Heart left ventricle (tissue), 16 donors: ENCODE measurements at regions not wholly inside any gene's neighbourhood (a gene's known extent, or its start where the extent isn't known, plus 50 kb on each side); places are given as distances from the start of the nearest gene placed in this dataset.
"Not testable (repeated sequence)": the region's sequence is repeated elsewhere in the genome, so short reads cannot be mapped to it uniquely, and the experiment has no call there.

Experiments used
- ATAC-seq, 4 donors: fragments of 200-7000 bp; cut with Tn5 transposase; one replicate each; pipeline ENCODE4 v1.9.1; 2020 to 2022; ENCODE audit warnings: moderate library complexity in 4 of 4, mild to moderate bottlenecking in 3 of 4, moderate number of reproducible peaks in 1 of 4
- DNase-seq, 5 donors: peaks; one replicate each; pipeline ENCODE4 v3.0.0-alpha.2; 2020
- H3K27ac ChIP-seq, 12 donors: fragments of 200-600 bp; sonication (generic) in 4 of 12; one replicate each; pipeline versions ENCODE4 v1.5.0 to v1.8.0; 2016 to 2022; ENCODE audit warnings: mild to moderate bottlenecking in 2 of 12
- H3K27me3 ChIP-seq, 9 donors: fragments of 200-600 bp; sonication (generic) in 2 of 9; one replicate each; pipeline versions ENCODE4 v1.5.1 to v1.8.0; 2016 to 2022; ENCODE audit warnings: mild to moderate bottlenecking in 3 of 9
- H3K36me3 ChIP-seq, 9 donors: fragments of 200-600 bp; sonication (generic) in 2 of 9; one replicate each; pipeline versions ENCODE4 v1.5.0 to v1.8.0; 2018 to 2022; ENCODE audit warnings: mild to moderate bottlenecking in 2 of 9
- H3K4me1 ChIP-seq, 12 donors: fragments of 200-600 bp; sonication (generic) in 4 of 12; one replicate each; pipeline versions ENCODE4 v1.5.0 to v1.8.0; 2016 to 2022; ENCODE audit warnings: mild to moderate bottlenecking in 3 of 12
- H3K4me3 ChIP-seq, 12 donors: fragments of 200-600 bp; sonication (generic) in 4 of 12; one replicate each; pipeline versions ENCODE4 v1.5.0 to v1.8.0; 2017 to 2022; ENCODE audit warnings: mild to moderate bottlenecking in 9 of 12, moderate library complexity in 4 of 12
- H3K9me3 ChIP-seq, 12 donors: fragments of 200-600 bp; sonication (generic) in 4 of 12; one replicate each; pipeline versions ENCODE4 v1.5.0 to v1.8.0; 2016 to 2022; ENCODE audit warnings: mild to moderate bottlenecking in 1 of 12
- POLR2A ChIP-seq, 2 donors: fragments of 450-650 bp; IDR thresholded peaks; one replicate each; pipeline ENCODE4 v1.6.1; 2017; ENCODE audit warnings: antibody characterized with exemption in 2 of 2, mild to moderate bottlenecking in 2 of 2, moderate library complexity in 2 of 2
- WGBS, 4 donors: extraction: QIAGEN DNeasy Blood & Tissue Kit in 2 of 4; methylation state at CpG; one replicate each; pipeline versions ENCODE4 v1.1.5 to v1.1.7; 2013 to 2018; 5-methylcytosine and 5-hydroxymethylcytosine counted together
- intact Hi-C, 10 donors: fragments of 100-400 bp; cut with DNase I; formaldehyde crosslinking; loops; one replicate each; pipeline versions ENCODE4 v1.11.1 to v1.14.2; 2022
- TF ChIP-seq, protein P1 (sequence below), 12 donors: fragments of 200-600 bp; sonication (generic) in 4 of 12; IDR thresholded peaks; one replicate each; pipeline versions ENCODE4 v1.5.0 to v1.8.0; 2018 to 2022; ENCODE audit warnings: antibody characterized with exemption in 12 of 12, mild to moderate bottlenecking in 5 of 12
- donor health status: ischemic (EF 13 %, LVEDD 7.1; RV severe dilation, severe dysfunction).
- donor health status: healthy with polysubstance abuse.
- donor health status: DM: no; HTN: yes; CAD: no.
- donor health status: DM: no; HTN: no; CAD: no.
- donor health status: ischemic (EF 25% LVEDD 6.9; RV normal size, moderate dysfunction).
- donor health status: ischemic (EF 25% LVEDD 5.7; RV mildly dilated, moderate dysfunction).
- donor health status: healthy.
- donor health status: DM: yes; HTN: yes; CAD: no.
- donor health status: ischemic (EF 35%, LVEDD 5.7; RV mildly dilated, moderate dysfunction).
- donor health status: nonischemic (EF 11% LVEDD 7.7; RV severe dilation, severe dysfunction).
- donor health status: DM: yes; HTN: yes; CAD: no.
- donor health status: PGD.
- donor health status: ischemic (EF 29% LVEDD 5.4; RV normal size, mild dysfunction).
- donor health status: nonischemic (EF 23%, LVEDD 6.1; RV moderate dilation, normal function).

GRCh38 chrX:138788771-138789170 is 77.3 kb upstream of the FGF13 start:
- Histone ChIP-seq H3K27ac (no peak overlapping the region), H3K36me3 (no peaks in the 10 kb centered on the region), H3K9me3 (no peaks in the 10 kb centered on the region), H3K4me3 (no peak overlapping the region), H3K27me3 (no peaks in the 10 kb centered on the region), H3K4me1 (no peaks in the 10 kb centered on the region)
- no peak for TF ChIP-seq POLR2A (IDR thresholded peaks at IDR 0.05)
- TF ChIP-seq, protein P1, sequence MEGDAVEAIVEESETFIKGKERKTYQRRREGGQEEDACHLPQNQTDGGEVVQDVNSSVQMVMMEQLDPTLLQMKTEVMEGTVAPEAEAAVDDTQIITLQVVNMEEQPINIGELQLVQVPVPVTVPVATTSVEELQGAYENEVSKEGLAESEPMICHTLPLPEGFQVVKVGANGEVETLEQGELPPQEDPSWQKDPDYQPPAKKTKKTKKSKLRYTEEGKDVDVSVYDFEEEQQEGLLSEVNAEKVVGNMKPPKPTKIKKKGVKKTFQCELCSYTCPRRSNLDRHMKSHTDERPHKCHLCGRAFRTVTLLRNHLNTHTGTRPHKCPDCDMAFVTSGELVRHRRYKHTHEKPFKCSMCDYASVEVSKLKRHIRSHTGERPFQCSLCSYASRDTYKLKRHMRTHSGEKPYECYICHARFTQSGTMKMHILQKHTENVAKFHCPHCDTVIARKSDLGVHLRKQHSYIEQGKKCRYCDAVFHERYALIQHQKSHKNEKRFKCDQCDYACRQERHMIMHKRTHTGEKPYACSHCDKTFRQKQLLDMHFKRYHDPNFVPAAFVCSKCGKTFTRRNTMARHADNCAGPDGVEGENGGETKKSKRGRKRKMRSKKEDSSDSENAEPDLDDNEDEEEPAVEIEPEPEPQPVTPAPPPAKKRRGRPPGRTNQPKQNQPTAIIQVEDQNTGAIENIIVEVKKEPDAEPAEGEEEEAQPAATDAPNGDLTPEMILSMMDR (IDR thresholded peaks at IDR 0.05), result no peak
- intact Hi-C loops, result no loop called here
- ATAC-seq (no peak), DNase-seq (no peak)

GRCh38 chrX:138778576-138778909 is 67.0 kb upstream of the FGF13 start:
- H3K9me3 ChIP-seq, H3K4me1 ChIP-seq, ATAC-seq, H3K27me3 ChIP-seq, H3K27ac ChIP-seq, H3K36me3 ChIP-seq, H3K4me3 ChIP-seq, DNase-seq: not testable (repeated sequence)
- 62 to 72% (median 69%) methylated on average over 9 to 14 of the region's 14 CpGs for WGBS, 4 donors
- intact Hi-C loops, result loop anchor here in 7 of 10 donors (5.0 to 10.0 kb wide), 5 partner anchors 646 to 1196 kb away; no protein-coding TSS in a partner anchor

DNA sequence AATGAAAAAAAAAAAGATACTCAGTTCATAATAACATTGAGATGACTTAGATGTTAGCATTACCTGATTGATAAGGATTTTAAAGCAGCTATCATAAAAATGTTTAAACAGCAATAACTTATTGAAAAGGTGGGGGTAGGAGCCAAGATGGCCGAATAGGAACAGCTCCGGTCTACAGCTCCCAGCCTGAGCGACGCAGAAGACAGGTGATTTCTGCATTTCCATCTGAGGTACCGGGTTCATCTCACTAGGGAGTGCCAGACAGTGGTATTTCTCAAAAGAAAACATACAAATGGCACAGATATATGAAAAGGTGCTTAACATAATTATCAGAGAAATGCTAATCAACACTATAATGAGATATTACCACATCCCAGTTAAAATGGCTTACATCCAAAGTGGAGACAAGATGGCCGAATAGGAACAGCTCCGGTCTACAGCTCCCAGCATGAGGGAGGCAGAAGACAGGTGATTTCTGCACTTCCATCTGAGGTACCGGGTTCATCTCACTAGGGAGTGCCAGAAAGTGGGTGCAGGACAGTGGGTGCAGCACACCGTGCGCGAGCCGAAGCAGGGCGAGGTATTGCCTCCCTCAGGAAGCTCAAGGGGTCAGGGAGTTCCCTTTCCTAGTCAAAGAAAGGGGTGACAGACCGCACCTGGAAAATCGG is 66.5 kb upstream of the FGF13 start:
- intact Hi-C loops, result loop anchor here in 7 of 10 donors (5.0 to 10.0 kb wide), 5 partner anchors 647 to 1197 kb away; no protein-coding TSS in a partner anchor
- H3K27ac ChIP-seq, H3K36me3 ChIP-seq, ATAC-seq, H3K9me3 ChIP-seq, H3K27me3 ChIP-seq, DNase-seq, H3K4me1 ChIP-seq, H3K4me3 ChIP-seq: not testable (repeated sequence)
- WGBS, 4 donors, result 75 to 98% (median 90%) methylated on average over 15 of the region's 15 CpGs

DNA sequence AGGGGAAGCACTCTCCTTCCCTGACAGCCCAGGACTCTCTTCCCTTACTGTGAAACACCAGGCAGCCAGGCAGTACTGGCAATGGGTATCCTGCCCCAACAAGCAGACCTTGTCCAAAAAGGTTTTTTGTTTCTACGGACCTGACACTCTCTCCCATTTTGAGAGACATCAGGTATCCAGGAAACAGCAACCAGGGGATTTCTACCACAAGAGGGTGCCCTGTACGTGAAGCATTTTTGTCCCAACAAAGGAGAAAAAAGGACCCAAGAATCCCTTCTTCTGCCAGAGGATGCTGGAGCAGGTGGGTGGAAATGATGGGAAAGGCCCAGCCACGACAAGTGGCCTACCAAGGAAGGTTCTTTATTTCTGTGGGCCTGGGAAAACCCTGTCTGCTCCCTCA is 65.7 kb upstream of the FGF13 start:
- no peaks in the 10 kb centered on the region for H3K9me3 ChIP-seq
- WGBS, 4 donors, result 56 to 84% (median 70%) methylated on average over 3 of the region's 3 CpGs
- ATAC-seq, result no peak
- H3K36me3 ChIP-seq, result no peaks in the 10 kb centered on the region
- intact Hi-C loops, result loop anchor here in 7 of 10 donors (5.0 to 10.0 kb wide), 5 partner anchors 648 to 1198 kb away; no protein-coding TSS in a partner anchor
- H3K27me3 ChIP-seq, result peaks cover 0 to 4% (median 0%) of the 10 kb centered on the region in 9 donors
- no peak for DNase-seq
- no peak overlapping the region for H3K4me3 ChIP-seq
- TF ChIP-seq, protein P1 (IDR thresholded peaks at IDR 0.05), result no peak
- no peak for TF ChIP-seq POLR2A (IDR thresholded peaks at IDR 0.05)
- H3K27ac ChIP-seq, result no peak overlapping the region
- no peaks in the 10 kb centered on the region for H3K4me1 ChIP-seq

- Histone ChIP-seq H3K27ac (no peak overlapping the region), H3K9me3 (no peaks in the 10 kb centered on the region), H3K27me3 (peaks cover 0 to 4% (median 0%) of the 10 kb centered on the region in 9 donors), H3K36me3 (no peaks in the 10 kb centered on the region), H3K4me1 (no peaks in the 10 kb centered on the region), H3K4me3 (no peak overlapping the region)
- no peak for TF ChIP-seq POLR2A (IDR thresholded peaks at IDR 0.05)
- TF ChIP-seq, protein P1 (IDR thresholded peaks at IDR 0.05), result peak in 10 of 12 donors; percentile 13 to 49 (median 38)
- no peak for DNase-seq
- intact Hi-C loops, result loop anchor here in 7 of 10 donors (5.0 to 10.0 kb wide), 5 partner anchors 649 to 1199 kb away; no protein-coding TSS in a partner anchor
- 4 to 7% (median 5%) methylated on average over 5 of the region's 5 CpGs for WGBS, 4 donors
- no peak for ATAC-seq
Observed at GRCh38 chrX:138775517-138775916, 64.0 kb upstream of the FGF13 start.
